ENCODE measurements at regions not wholly inside any gene's neighbourhood (a gene's known extent, or its start where the extent isn't known, plus 50 kb on each side); places are given as distances from the start of the nearest gene placed in this dataset.

- TF ChIP-seq CTCF (IDR thresholded peaks at IDR 0.05) (no peak), POLR2A (IDR thresholded peaks at IDR 0.05) (no peak)
These were observed 326.7 kb upstream of the ROPN1 start for GRCh38 chr3:124318656-124319055.
